ENCODE measurements at regions not wholly inside any gene's neighbourhood (a gene's known extent, or its start where the extent isn't known, plus 50 kb on each side); places are given as distances from the start of the nearest gene placed in this dataset.

GRCh38 chr3:76815561-76815960 is 224.3 kb upstream of the ROBO2 start:
- H3K79me2 ChIP-seq (ENCODE audit: low read depth), result no peaks in the 10 kb centered on the region
- DNase-seq, result no peak
- ChIA-PET CTCF (no interaction called here), POLR2A (ENCODE audit: unreplicated experiment) (no interaction called here)
- intact Hi-C loops (cut with micrococcal nuclease; ENCODE audit: unreplicated experiment), result no loop called here
- H3K4me2 ChIP-seq, result no peak overlapping the region
- BruUV-seq (replicated peaks), result no TSS peak
- no peak overlapping the region for H2AFZ ChIP-seq
- no peak overlapping the region for H3K4me3 ChIP-seq
- no peaks in the 10 kb centered on the region for H3F3A ChIP-seq (ENCODE audit: insufficient read depth, low read depth)
- H3K9me2 ChIP-seq (ENCODE audit: insufficient read depth), result no peaks in the 10 kb centered on the region
- H3K9me3 ChIP-seq (ENCODE audit: insufficient read depth, low read depth), result no peaks in the 10 kb centered on the region
- H3K27ac ChIP-seq, result no peak overlapping the region
- no peak for TF ChIP-seq CTCF (conservative IDR thresholded peaks at IDR 0.05)
- no peaks in the 10 kb centered on the region for H3K27me3 ChIP-seq (ENCODE audit: insufficient read depth, low read depth)
- no peaks in the 10 kb centered on the region for H3K36me3 ChIP-seq (ENCODE audit: low read depth)
- H3K4me1 ChIP-seq (replicated peaks; ENCODE audit: insufficient read depth), result no peaks in the 10 kb centered on the region
- H4K20me1 ChIP-seq (ENCODE audit: insufficient read depth), result no peaks in the 10 kb centered on the region

- Histone ChIP-seq H3K9me3 (ENCODE audit: insufficient read depth, low read depth) (no peaks in the 10 kb centered on the region), H3K4me2 (no peak overlapping the region), H3K27me3 (ENCODE audit: insufficient read depth, low read depth) (no peaks in the 10 kb centered on the region), H3K79me2 (ENCODE audit: low read depth) (no peaks in the 10 kb centered on the region), H4K20me1 (ENCODE audit: insufficient read depth) (no peaks in the 10 kb centered on the region), H3K9me2 (ENCODE audit: insufficient read depth) (no peaks in the 10 kb centered on the region), H3K4me1 (replicated peaks; ENCODE audit: insufficient read depth) (no peaks in the 10 kb centered on the region), H3K4me3 (no peak overlapping the region), H3F3A (ENCODE audit: insufficient read depth, low read depth) (no peaks in the 10 kb centered on the region), H3K27ac (no peak overlapping the region), H3K36me3 (ENCODE audit: low read depth) (no peaks in the 10 kb centered on the region), H2AFZ (no peak overlapping the region)
- no peak for DNase-seq
- TF ChIP-seq EZH2 (IDR thresholded peaks at IDR 0.05; ENCODE audit: low read depth) (no peak), CTCF (conservative IDR thresholded peaks at IDR 0.05) (no peak)
- CTCF ChIA-PET, result no interaction called here
- POLR2A ChIA-PET (ENCODE audit: unreplicated experiment), result no interaction called here
- no TSS peak for BruUV-seq (replicated peaks)
- intact Hi-C loops (cut with micrococcal nuclease; ENCODE audit: unreplicated experiment), result no loop called here
These were observed 219.4 kb upstream of the ROBO2 start for GRCh38 chr3:76820481-76820880.

GRCh38 chr3:76824658-76825240 is 215.2 kb upstream of the ROBO2 start:
- BruUV-seq (replicated peaks), result no TSS peak
- no peak overlapping the region for H3K4me3 ChIP-seq
- H3K27ac ChIP-seq, result no peak overlapping the region
- no peaks in the 10 kb centered on the region for H3F3A ChIP-seq (ENCODE audit: insufficient read depth, low read depth)
- H2AFZ ChIP-seq, result no peak overlapping the region
- no peaks in the 10 kb centered on the region for H4K20me1 ChIP-seq (ENCODE audit: insufficient read depth)
- H3K4me1 ChIP-seq (replicated peaks; ENCODE audit: insufficient read depth), result no peaks in the 10 kb centered on the region
- no peak for TF ChIP-seq CTCF (conservative IDR thresholded peaks at IDR 0.05)
- TF ChIP-seq EZH2 (IDR thresholded peaks at IDR 0.05; ENCODE audit: low read depth), result no peak
- no peaks in the 10 kb centered on the region for H3K79me2 ChIP-seq (ENCODE audit: low read depth)
- no peaks in the 10 kb centered on the region for H3K9me3 ChIP-seq (ENCODE audit: insufficient read depth, low read depth)
- intact Hi-C loops (cut with micrococcal nuclease; ENCODE audit: unreplicated experiment), result loop anchor here (2.0 kb wide), 1 partner anchor 78 kb away; no protein-coding TSS in a partner anchor
- no peaks in the 10 kb centered on the region for H3K27me3 ChIP-seq (ENCODE audit: insufficient read depth, low read depth)
- H3K36me3 ChIP-seq (ENCODE audit: low read depth), result no peaks in the 10 kb centered on the region
- ChIA-PET CTCF (no interaction called here), POLR2A (ENCODE audit: unreplicated experiment) (no interaction called here)
- H3K9me2 ChIP-seq (ENCODE audit: insufficient read depth), result no peaks in the 10 kb centered on the region
- DNase-seq, result no peak
- no peak overlapping the region for H3K4me2 ChIP-seq

Measured in PC-9 (cell line).